NB4 (cell line): ENCODE measurements at regions not wholly inside any gene's neighbourhood (a gene's known extent, or its start where the extent isn't known, plus 50 kb on each side); places are given as distances from the start of the nearest gene placed in this dataset.

Experiments
- POLR2A ChIP-seq: IDR thresholded peaks from 2 replicates; pipeline ENCODE4 v1.6.1; 2011; ENCODE audit warnings: mild to moderate bottlenecking; ENCODE audit not compliant: insufficient read length; ENCODE audit errors: extremely low read depth
- TF ChIP-seq, protein P1 (sequence below): IDR thresholded peaks from one replicate; pipeline ENCODE4 v1.5.1; 2012; ENCODE audit warnings: low read depth, low read length
- TF ChIP-seq, protein P2 (sequence below): IDR thresholded peaks from 2 replicates; pipeline ENCODE4 v1.6.1; 2011; ENCODE audit warnings: low read depth, low read length

DNA sequence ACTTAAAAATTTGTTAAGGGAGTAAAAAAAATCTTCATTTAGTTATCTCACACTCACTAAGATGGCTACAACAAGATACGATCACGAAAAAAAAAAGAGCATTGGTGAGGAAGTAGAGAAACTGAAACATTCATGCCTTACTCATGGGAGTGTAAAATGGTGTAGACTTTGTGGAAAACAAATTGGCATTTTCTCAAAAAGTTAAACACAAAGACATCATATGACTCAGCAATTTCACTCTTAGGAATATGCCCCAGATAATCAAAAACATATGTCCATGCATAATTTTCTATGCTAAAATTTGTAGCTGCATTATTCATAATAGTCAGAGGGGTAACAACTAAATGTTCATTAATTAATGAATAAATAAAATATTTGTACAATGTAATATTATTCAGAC is 120.9 kb upstream of the IRAK1BP1 start:
- TF ChIP-seq, protein P1, sequence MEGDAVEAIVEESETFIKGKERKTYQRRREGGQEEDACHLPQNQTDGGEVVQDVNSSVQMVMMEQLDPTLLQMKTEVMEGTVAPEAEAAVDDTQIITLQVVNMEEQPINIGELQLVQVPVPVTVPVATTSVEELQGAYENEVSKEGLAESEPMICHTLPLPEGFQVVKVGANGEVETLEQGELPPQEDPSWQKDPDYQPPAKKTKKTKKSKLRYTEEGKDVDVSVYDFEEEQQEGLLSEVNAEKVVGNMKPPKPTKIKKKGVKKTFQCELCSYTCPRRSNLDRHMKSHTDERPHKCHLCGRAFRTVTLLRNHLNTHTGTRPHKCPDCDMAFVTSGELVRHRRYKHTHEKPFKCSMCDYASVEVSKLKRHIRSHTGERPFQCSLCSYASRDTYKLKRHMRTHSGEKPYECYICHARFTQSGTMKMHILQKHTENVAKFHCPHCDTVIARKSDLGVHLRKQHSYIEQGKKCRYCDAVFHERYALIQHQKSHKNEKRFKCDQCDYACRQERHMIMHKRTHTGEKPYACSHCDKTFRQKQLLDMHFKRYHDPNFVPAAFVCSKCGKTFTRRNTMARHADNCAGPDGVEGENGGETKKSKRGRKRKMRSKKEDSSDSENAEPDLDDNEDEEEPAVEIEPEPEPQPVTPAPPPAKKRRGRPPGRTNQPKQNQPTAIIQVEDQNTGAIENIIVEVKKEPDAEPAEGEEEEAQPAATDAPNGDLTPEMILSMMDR, result no peak
- TF ChIP-seq, protein P2, sequence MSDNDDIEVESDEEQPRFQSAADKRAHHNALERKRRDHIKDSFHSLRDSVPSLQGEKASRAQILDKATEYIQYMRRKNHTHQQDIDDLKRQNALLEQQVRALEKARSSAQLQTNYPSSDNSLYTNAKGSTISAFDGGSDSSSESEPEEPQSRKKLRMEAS, result no peak
- no peak for TF ChIP-seq POLR2A
